SK-N-MC (cell line): ENCODE measurements at regions not wholly inside any gene's neighbourhood (a gene's known extent, or its start where the extent isn't known, plus 50 kb on each side); places are given as distances from the start of the nearest gene placed in this dataset.

Experiments
- EZH2 ChIP-seq: fragments of 200-600 bp; sonication (generic); IDR thresholded peaks from one replicate; pipeline ENCODE4 v1.6.1; 2017; ENCODE audit warnings: antibody characterized with exemption
- POLR2AphosphoS5 ChIP-seq: IDR thresholded peaks from 2 replicates; pipeline ENCODE4 v1.6.1; 2012; ENCODE audit warnings: mild to moderate bottlenecking, low read depth, low read length, borderline replicate concordance

- TF ChIP-seq POLR2AphosphoS5 (no peak), EZH2 (no peak)
These were observed 68.1 kb upstream of the SPRED2 start for GRCh38 chr2:65500310-65501040.
